CD14-positive monocyte (primary cell): ENCODE measurements at regions not wholly inside any gene's neighbourhood (a gene's known extent, or its start where the extent isn't known, plus 50 kb on each side); places are given as distances from the start of the nearest gene placed in this dataset.

Experiments
- DNase-seq, 3 donors: peaks; one replicate each; pipeline ENCODE4 v3.0.0-alpha.2; 2011 to 2022
- H2AFZ ChIP-seq: 2 replicates; pipeline ENCODE4 v1.6.0; 2012; ENCODE audit warnings: mild to moderate bottlenecking, low read depth, low read length, inconsistent platforms; ENCODE audit not compliant: insufficient read depth, poor library complexity, severe bottlenecking
- H3K27ac ChIP-seq, 2 donors: 1 replicate in 1 of 2; 2 replicates in 1 of 2; pipeline ENCODE4 v1.5.1; 2012 to 2013; ENCODE audit warnings: low read length in 2 of 2, control low read depth in 1 of 2, inconsistent platforms in 1 of 2, low read depth in 1 of 2, mild to moderate bottlenecking in 1 of 2
- H3K27me3 ChIP-seq, 2 donors: one replicate each; pipeline versions ENCODE4 v1.6.0 to v1.6.1; 2011 to 2013; ENCODE audit warnings: low read length in 2 of 2; ENCODE audit not compliant: control insufficient read depth in 2 of 2, insufficient read depth in 2 of 2
- H3K36me3 ChIP-seq, 2 donors: replicated peaks in 1 of 2; 1 replicate in 1 of 2; 2 replicates in 1 of 2; pipeline versions ENCODE4 v1.5.1 to v1.6.1; 2012 to 2013; ENCODE audit warnings: low read length in 2 of 2, control low read depth in 1 of 2, inconsistent platforms in 1 of 2, mild to moderate bottlenecking in 1 of 2; ENCODE audit not compliant: insufficient read depth in 2 of 2, control insufficient read depth in 1 of 2
- H3K4me1 ChIP-seq, 2 donors: 1 replicate in 1 of 2; 2 replicates in 1 of 2; pipeline versions ENCODE4 v1.5.1 to v1.6.1; 2012 to 2013; ENCODE audit warnings: low read length in 2 of 2, control low read depth in 1 of 2, inconsistent platforms in 1 of 2, mild to moderate bottlenecking in 1 of 2, moderate library complexity in 1 of 2; ENCODE audit not compliant: insufficient read depth in 2 of 2, control insufficient read depth in 1 of 2
- H3K4me2 ChIP-seq: replicated peaks from 2 replicates; pipeline ENCODE3; 2012; ENCODE audit warnings: low read length, moderate library complexity, mild to moderate bottlenecking; ENCODE audit not compliant: poor library complexity, severe bottlenecking; ENCODE audit errors: extremely low read depth
- H3K4me3 ChIP-seq, 3 experiments: fragments of 200-600 bp in 1 of 3; sonication (generic) in 1 of 3; replicated peaks in 1 of 3; 1 replicate in 2 of 3; 2 replicates in 1 of 3; pipeline ENCODE4 v1.5.1; 2011 to 2013; ENCODE audit warnings: low read length in 3 of 3, mild to moderate bottlenecking in 3 of 3, control low read depth in 2 of 3, low read depth in 2 of 3, inconsistent platforms in 1 of 3, moderate library complexity in 1 of 3
- H3K79me2 ChIP-seq: 2 replicates; pipeline ENCODE4 v1.6.0; 2012; ENCODE audit warnings: mild to moderate bottlenecking, control low read depth, inconsistent platforms, low read length, moderate library complexity; ENCODE audit not compliant: insufficient read depth
- H3K9ac ChIP-seq: 2 replicates; pipeline ENCODE4 v1.6.0; 2017; ENCODE audit warnings: low read length, mild to moderate bottlenecking; ENCODE audit not compliant: insufficient read depth, poor library complexity, severe bottlenecking
- H3K9me3 ChIP-seq, 2 donors: replicated peaks in 1 of 2; 1 replicate in 1 of 2; 2 replicates in 1 of 2; pipeline versions ENCODE4 v1.5.1 to v1.6.1; 2012 to 2013; ENCODE audit warnings: low read length in 2 of 2, control low read depth in 1 of 2; ENCODE audit not compliant: control insufficient read depth in 1 of 2, insufficient read depth in 1 of 2
- H4K20me1 ChIP-seq: 2 replicates; pipeline ENCODE4 v1.6.0; 2012; ENCODE audit warnings: mild to moderate bottlenecking, low read length, control low read depth, moderate library complexity; ENCODE audit not compliant: insufficient read depth
- H3K27ac Mint-ChIP-seq, 7 donors: one replicate each; pipeline ENCODE4 v1.8.0; 2020; ENCODE audit warnings: mild to moderate bottlenecking in 7 of 7, mixed read lengths in 7 of 7, moderate library complexity in 6 of 7, inconsistent platforms in 2 of 7
- H3K27me3 Mint-ChIP-seq, 3 donors: one replicate each; pipeline ENCODE4 v1.8.0; 2021 to 2022; ENCODE audit warnings: low read depth in 3 of 3, mild to moderate bottlenecking in 3 of 3, mixed read lengths in 3 of 3, moderate library complexity in 3 of 3, inconsistent platforms in 1 of 3
- H3K36me3 Mint-ChIP-seq, 2 donors: one replicate each; pipeline ENCODE4 v1.8.0; 2020; ENCODE audit warnings: mixed read lengths in 2 of 2, inconsistent platforms in 1 of 2, mild to moderate bottlenecking in 1 of 2
- H3K4me1 Mint-ChIP-seq: one replicate; pipeline ENCODE4 v1.8.0; 2020; ENCODE audit warnings: mild to moderate bottlenecking, mixed read lengths
- H3K4me3 Mint-ChIP-seq, 2 donors: one replicate each; pipeline ENCODE4 v1.8.0; 2020; ENCODE audit warnings: mild to moderate bottlenecking in 2 of 2, mixed read lengths in 2 of 2, moderate library complexity in 1 of 2
- H3K9me3 Mint-ChIP-seq, 7 donors: one replicate each; pipeline ENCODE4 v1.8.0; 2020 to 2022; ENCODE audit warnings: mixed read lengths in 7 of 7, mild to moderate bottlenecking in 6 of 7, moderate library complexity in 6 of 7, inconsistent platforms in 2 of 7
- WGBS: methylation state at CpG from one replicate; pipeline ENCODE4 v1.1.5; 2013; ENCODE audit warnings: missing lambda C conversion rate; ENCODE audit not compliant: insufficient coverage; 5-methylcytosine and 5-hydroxymethylcytosine counted together
- intact Hi-C, 2 donors: fragments of 100-400 bp; cut with micrococcal nuclease; formaldehyde crosslinking; loops; one replicate each; pipeline versions ENCODE4 v1.15.0 to v1.15.1; 2023
- TF ChIP-seq, protein P1 (sequence below): fragments of 200-600 bp; IDR thresholded peaks from one replicate; pipeline ENCODE4 v1.8.0; 2022; ENCODE audit warnings: antibody characterized with exemption, mild to moderate bottlenecking

DNA sequence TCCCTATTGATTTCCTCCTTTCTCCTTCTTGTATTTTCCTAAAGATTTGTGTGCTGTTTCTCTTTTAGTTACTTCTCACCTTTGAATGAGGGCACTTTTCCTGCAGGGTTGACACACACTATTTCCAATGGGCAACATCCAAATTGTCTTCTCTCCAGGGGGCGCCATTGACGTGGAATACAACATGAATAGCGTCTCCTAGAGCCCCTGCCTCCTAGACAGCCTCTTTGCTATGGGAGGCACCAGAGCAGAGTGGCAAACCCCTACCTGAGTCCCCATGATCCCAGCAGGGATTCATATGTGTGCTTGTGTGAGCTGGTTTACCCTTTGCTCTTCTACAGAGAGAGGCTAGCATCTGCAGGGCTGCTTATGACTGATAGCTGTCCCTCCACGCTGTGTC is 61.3 kb upstream of the ITSN2 start:
- Histone ChIP-seq H3K4me1 (peaks cover 0 to 2% of the 10 kb centered on the region in 2 donors), H3K27ac (no peak overlapping the region), H3K36me3 (no peaks in the 10 kb centered on the region), H3K9ac (no peak overlapping the region), H3K79me2 (no peaks in the 10 kb centered on the region), H2AFZ (no peak overlapping the region), H3K27me3 (no peaks in the 10 kb centered on the region), H4K20me1 (no peaks in the 10 kb centered on the region), H3K4me3 (no peak overlapping the region), H3K9me3 (no peaks in the 10 kb centered on the region), H3K4me2 (no peak overlapping the region)
- no peak overlapping the region for H3K27ac Mint-ChIP-seq
- peaks cover 0 to 4% (median 0%) of the 10 kb centered on the region in 7 donors for H3K9me3 Mint-ChIP-seq
- H3K36me3 Mint-ChIP-seq: no peaks in the 10 kb centered on the region
- H3K4me3 Mint-ChIP-seq: no peak overlapping the region
- H3K4me1 Mint-ChIP-seq: peaks cover 5% of the 10 kb centered on the region
- H3K27me3 Mint-ChIP-seq: peaks cover 1 to 3% (median 2%) of the 10 kb centered on the region in 3 donors
- intact Hi-C loops: no loop called here
- TF ChIP-seq, protein P1, sequence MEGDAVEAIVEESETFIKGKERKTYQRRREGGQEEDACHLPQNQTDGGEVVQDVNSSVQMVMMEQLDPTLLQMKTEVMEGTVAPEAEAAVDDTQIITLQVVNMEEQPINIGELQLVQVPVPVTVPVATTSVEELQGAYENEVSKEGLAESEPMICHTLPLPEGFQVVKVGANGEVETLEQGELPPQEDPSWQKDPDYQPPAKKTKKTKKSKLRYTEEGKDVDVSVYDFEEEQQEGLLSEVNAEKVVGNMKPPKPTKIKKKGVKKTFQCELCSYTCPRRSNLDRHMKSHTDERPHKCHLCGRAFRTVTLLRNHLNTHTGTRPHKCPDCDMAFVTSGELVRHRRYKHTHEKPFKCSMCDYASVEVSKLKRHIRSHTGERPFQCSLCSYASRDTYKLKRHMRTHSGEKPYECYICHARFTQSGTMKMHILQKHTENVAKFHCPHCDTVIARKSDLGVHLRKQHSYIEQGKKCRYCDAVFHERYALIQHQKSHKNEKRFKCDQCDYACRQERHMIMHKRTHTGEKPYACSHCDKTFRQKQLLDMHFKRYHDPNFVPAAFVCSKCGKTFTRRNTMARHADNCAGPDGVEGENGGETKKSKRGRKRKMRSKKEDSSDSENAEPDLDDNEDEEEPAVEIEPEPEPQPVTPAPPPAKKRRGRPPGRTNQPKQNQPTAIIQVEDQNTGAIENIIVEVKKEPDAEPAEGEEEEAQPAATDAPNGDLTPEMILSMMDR: peak; percentile 74
- 47% methylated on average over 2 of the region's 4 CpGs for WGBS
- DNase-seq: peak; percentile 43 to 58 (median 54)

DNA sequence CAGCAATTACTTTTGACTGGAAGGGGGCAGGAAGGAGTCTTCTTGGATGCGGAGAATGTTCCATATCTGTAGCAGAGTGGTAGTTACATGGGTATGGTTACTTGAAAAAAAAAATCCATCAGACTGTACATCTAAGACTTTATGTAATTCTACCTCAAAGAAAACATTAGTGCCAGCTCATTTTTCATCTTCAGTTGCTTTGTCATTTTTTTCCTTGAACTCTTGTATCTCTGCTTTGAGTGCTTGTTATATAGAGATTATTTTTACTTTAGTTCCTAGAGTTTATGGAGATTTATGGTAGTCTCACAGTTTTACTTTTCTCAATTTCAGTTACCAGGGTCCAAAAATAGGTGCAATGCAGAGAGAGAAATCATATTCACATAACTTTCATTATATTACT is 60.0 kb upstream of the ITSN2 start:
- Histone ChIP-seq H3K79me2 (no peaks in the 10 kb centered on the region), H4K20me1 (no peaks in the 10 kb centered on the region), H3K4me3 (no peak overlapping the region), H3K9ac (no peak overlapping the region), H3K4me2 (no peak overlapping the region), H3K36me3 (no peaks in the 10 kb centered on the region), H3K27me3 (no peaks in the 10 kb centered on the region), H2AFZ (no peak overlapping the region), H3K9me3 (no peaks in the 10 kb centered on the region), H3K4me1 (peaks cover 0 to 2% of the 10 kb centered on the region in 2 donors), H3K27ac (no peak overlapping the region)
- intact Hi-C loops: no loop called here
- H3K27me3 Mint-ChIP-seq: peaks cover 1 to 3% (median 3%) of the 10 kb centered on the region in 3 donors
- DNase-seq: no peak
- H3K4me1 Mint-ChIP-seq: peaks cover 5% of the 10 kb centered on the region
- no peaks in the 10 kb centered on the region for H3K36me3 Mint-ChIP-seq
- TF ChIP-seq, protein P1: no peak
- H3K9me3 Mint-ChIP-seq: peaks cover 0 to 4% (median 0%) of the 10 kb centered on the region in 7 donors
- H3K4me3 Mint-ChIP-seq: no peak overlapping the region
- no peak overlapping the region for H3K27ac Mint-ChIP-seq
- no CpG with 5 or more reads among the region's 1 CpG for WGBS
